ELF-1 (cell line): ENCODE measurements at regions not wholly inside any gene's neighbourhood (a gene's known extent, or its start where the extent isn't known, plus 50 kb on each side); places are given as distances from the start of the nearest gene placed in this dataset.
"Not testable (repeated sequence)": the region's sequence is repeated elsewhere in the genome, so short reads cannot be mapped to it uniquely, and the experiment has no call there.

Source experiments
- DNase-seq: peaks from one replicate; pipeline ENCODE4 v3.0.0-alpha.2; 2016; ENCODE audit warnings: low read depth, low spot score

GRCh38 chr11:105432241-105432995 lies 177.5 kb upstream of the GRIA4 start:
- no peak for DNase-seq

- no peak for DNase-seq
These were observed 180.6 kb upstream of the GRIA4 start for GRCh38 chr11:105429096-105429910.

GRCh38 chr11:105407101-105407500 lies 202.8 kb upstream of the GRIA4 start:
- DNase-seq, result no peak

GRCh38 chr11:105401269-105401809 lies 208.5 kb upstream of the GRIA4 start:
- DNase-seq, result peak; percentile 3

- no peak for DNase-seq
These were observed 210.4 kb upstream of the GRIA4 start for GRCh38 chr11:105399511-105399910.

GRCh38 chr11:105398636-105399035 lies 211.2 kb upstream of the GRIA4 start:
- DNase-seq, result no peak

GRCh38 chr11:105393326-105393725 lies 216.5 kb upstream of the GRIA4 start:
- DNase-seq, result no peak

GRCh38 chr11:105392556-105392955 lies 217.3 kb upstream of the GRIA4 start:
- no peak for DNase-seq

GRCh38 chr11:105389952-105390351 lies 219.9 kb upstream of the GRIA4 start:
- DNase-seq, result peak; percentile 56

- DNase-seq, result no peak
These were observed 221.9 kb upstream of the GRIA4 start for GRCh38 chr11:105388006-105388405.

- no peak for DNase-seq
These were observed 227.9 kb upstream of the GRIA4 start for GRCh38 chr11:105381941-105382340.

- DNase-seq, result no peak
These were observed 232.0 kb upstream of the GRIA4 start for GRCh38 chr11:105377870-105378269.

GRCh38 chr11:105372206-105372605 lies 232.6 kb upstream of the CARD18 start:
- no peak for DNase-seq

- peak; percentile 8 for DNase-seq
These were observed 231.7 kb upstream of the CARD18 start for GRCh38 chr11:105371311-105371710.

- peak; percentile 50 for DNase-seq
These were observed 229.1 kb upstream of the CARD18 start for GRCh38 chr11:105368711-105369110.

GRCh38 chr11:105367129-105367528 lies 227.6 kb upstream of the CARD18 start:
- DNase-seq, result no peak

GRCh38 chr11:105361651-105362050 lies 222.1 kb upstream of the CARD18 start:
- no peak for DNase-seq

- no peak for DNase-seq
These were observed 218.2 kb upstream of the CARD18 start for GRCh38 chr11:105357764-105358163.

GRCh38 chr11:105357146-105357545 lies 217.6 kb upstream of the CARD18 start:
- DNase-seq, result peak; percentile 8

- not testable (repeated sequence) for DNase-seq
These were observed 210.3 kb upstream of the CARD18 start for GRCh38 chr11:105349867-105350266.

- DNase-seq, result no peak
These were observed 205.4 kb upstream of the CARD18 start for GRCh38 chr11:105344938-105345337.

GRCh38 chr11:105334025-105334714 lies 194.6 kb upstream of the CARD18 start:
- DNase-seq, result peak; percentile 25
